ENCODE measurements at regions not wholly inside any gene's neighbourhood (a gene's known extent, or its start where the extent isn't known, plus 50 kb on each side); places are given as distances from the start of the nearest gene placed in this dataset.

DNA sequence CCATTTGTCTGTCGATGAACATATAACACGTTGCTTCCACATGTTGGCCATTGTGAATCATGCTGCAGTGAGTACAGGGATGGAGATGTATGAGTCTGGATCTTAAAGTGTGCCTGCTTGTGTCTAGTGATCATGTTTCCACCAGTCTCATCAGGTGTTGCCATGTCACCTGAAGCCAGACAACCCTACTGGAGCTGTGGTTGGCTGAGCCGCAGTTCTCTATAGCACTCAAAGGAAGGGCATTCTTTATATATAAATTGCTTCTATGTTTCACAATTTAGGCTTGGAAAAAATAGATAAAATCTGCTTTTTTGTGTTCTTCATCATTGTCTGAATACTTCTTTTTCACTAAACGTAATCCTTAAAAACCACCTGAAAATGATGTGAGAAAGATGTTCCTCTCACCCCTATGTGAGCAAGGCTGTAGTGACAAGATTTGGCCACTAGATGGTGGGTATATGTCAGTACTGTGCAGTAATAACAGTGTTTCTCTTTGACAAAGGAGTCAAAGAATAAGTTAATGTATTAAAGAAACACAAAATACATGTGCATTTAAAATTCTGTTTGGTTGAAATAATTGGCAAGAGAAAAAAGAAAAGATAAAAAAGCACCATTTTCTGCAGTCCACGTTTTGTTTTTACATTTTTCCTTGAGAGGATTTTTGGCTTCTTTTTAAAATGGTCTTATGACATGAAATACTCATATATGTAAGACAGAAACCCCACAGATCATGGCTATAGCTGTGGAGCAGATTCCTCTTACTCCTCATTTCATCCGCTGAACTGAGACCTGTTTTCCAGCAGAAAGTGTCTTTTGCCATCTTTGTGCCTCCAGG is 394.5 kb upstream of the DPPA4 start:
- 35% methylated on average over 6 of the region's 6 CpGs for WGBS (ENCODE audit: insufficient coverage, insufficient replicate concordance, low lambda C conversion rate, missing lambda C conversion rate)
- ATAC-seq, result peak; percentile 91
- no TSS peak for BruUV-seq (replicated peaks)

More for the DNA sequence above, 394.5 kb upstream of the DPPA4 start:
- ChIA-PET RAD21 (ENCODE audit: unreplicated experiment) (no interaction called here), POLR2A (no interaction called here), SMC1A (ENCODE audit: uncharacterized antibody, unreplicated experiment) (no interaction called here), CTCF (no interaction called here)
- DNase-seq (ENCODE audit: low read depth, low spot score) (no peak), FAIRE-seq (peak; percentile 35)
- TF ChIP-seq SMC3 (IDR thresholded peaks at IDR 0.05; ENCODE audit: borderline replicate concordance, low read length) (peak; percentile 64; the same call in 1 of the 2 replicates), RBBP5 (conservative IDR thresholded peaks at IDR 0.05) (no peak), PAX8 (IDR thresholded peaks at IDR 0.05) (no peak), RAD21 (IDR thresholded peaks at IDR 0.05; ENCODE audit: insufficient read depth, low read depth, low read length) (peak; percentile 72)
- TF ChIP-seq, protein P1, sequence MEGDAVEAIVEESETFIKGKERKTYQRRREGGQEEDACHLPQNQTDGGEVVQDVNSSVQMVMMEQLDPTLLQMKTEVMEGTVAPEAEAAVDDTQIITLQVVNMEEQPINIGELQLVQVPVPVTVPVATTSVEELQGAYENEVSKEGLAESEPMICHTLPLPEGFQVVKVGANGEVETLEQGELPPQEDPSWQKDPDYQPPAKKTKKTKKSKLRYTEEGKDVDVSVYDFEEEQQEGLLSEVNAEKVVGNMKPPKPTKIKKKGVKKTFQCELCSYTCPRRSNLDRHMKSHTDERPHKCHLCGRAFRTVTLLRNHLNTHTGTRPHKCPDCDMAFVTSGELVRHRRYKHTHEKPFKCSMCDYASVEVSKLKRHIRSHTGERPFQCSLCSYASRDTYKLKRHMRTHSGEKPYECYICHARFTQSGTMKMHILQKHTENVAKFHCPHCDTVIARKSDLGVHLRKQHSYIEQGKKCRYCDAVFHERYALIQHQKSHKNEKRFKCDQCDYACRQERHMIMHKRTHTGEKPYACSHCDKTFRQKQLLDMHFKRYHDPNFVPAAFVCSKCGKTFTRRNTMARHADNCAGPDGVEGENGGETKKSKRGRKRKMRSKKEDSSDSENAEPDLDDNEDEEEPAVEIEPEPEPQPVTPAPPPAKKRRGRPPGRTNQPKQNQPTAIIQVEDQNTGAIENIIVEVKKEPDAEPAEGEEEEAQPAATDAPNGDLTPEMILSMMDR (IDR thresholded peaks at IDR 0.05 in 2 of 3, conservative IDR thresholded peaks at IDR 0.05 in 1 of 3; ENCODE audit: control insufficient read depth in 2 of 3, extremely low read depth in 1 of 3, insufficient read depth in 1 of 3, low read depth in 3 of 3, low read length in 3 of 3), result peak; percentile 73 to 79 (median 74)
- TF ChIP-seq, protein P2, sequence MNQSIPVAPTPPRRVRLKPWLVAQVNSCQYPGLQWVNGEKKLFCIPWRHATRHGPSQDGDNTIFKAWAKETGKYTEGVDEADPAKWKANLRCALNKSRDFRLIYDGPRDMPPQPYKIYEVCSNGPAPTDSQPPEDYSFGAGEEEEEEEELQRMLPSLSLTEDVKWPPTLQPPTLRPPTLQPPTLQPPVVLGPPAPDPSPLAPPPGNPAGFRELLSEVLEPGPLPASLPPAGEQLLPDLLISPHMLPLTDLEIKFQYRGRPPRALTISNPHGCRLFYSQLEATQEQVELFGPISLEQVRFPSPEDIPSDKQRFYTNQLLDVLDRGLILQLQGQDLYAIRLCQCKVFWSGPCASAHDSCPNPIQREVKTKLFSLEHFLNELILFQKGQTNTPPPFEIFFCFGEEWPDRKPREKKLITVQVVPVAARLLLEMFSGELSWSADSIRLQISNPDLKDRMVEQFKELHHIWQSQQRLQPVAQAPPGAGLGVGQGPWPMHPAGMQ (IDR thresholded peaks at IDR 0.05; ENCODE audit: borderline replicate concordance), result no peak
- no peaks in the 10 kb centered on the region for H3K36me3 ChIP-seq (ENCODE audit: control insufficient read depth in 2 of 2, insufficient read depth in 2 of 2, low read length in 1 of 2)
- no peak overlapping the region for H3K4me3 ChIP-seq
- H3K79me2 ChIP-seq (ENCODE audit: control insufficient read depth, insufficient read depth, low read length), result no peaks in the 10 kb centered on the region
- no peak overlapping the region for H3K4me2 ChIP-seq (ENCODE audit: control insufficient read depth, insufficient read depth)
- H3K27ac ChIP-seq (ENCODE audit: control insufficient read depth, insufficient read depth), result no peak overlapping the region
- H3K4me1 ChIP-seq (ENCODE audit: control insufficient read depth, insufficient read depth, low read length), result no peaks in the 10 kb centered on the region
- H3K9ac ChIP-seq (ENCODE audit: control insufficient read depth, insufficient read depth, low read length), result no peak overlapping the region
- H3K9me3 ChIP-seq (replicated peaks; ENCODE audit: control insufficient read depth, insufficient read depth, low read length), result no peaks in the 10 kb centered on the region
- intact Hi-C loops (cut with micrococcal nuclease; ENCODE audit: unreplicated experiment), result loop anchor here (1.0 kb wide), 2 partner anchors 582 to 1807 kb away; no protein-coding TSS in a partner anchor
- H3K27me3 ChIP-seq (replicated peaks in 1 of 2; ENCODE audit: control insufficient read depth in 2 of 2, insufficient read depth in 2 of 2, low read length in 1 of 2), result no peaks in the 10 kb centered on the region
- in situ Hi-C loops (cut with MboI), result loop anchor here (10.0 kb wide), 2 partner anchors 583 to 1803 kb away; no protein-coding TSS in a partner anchor
- no peaks in the 10 kb centered on the region for H4K20me1 ChIP-seq (ENCODE audit: control insufficient read depth, insufficient read depth)
- no peak overlapping the region for H2AFZ ChIP-seq (ENCODE audit: control insufficient read depth, low read depth, low read length)

All from GM12878 (cell line).